GM18507 (cell line): ENCODE measurements at regions not wholly inside any gene's neighbourhood (a gene's known extent, or its start where the extent isn't known, plus 50 kb on each side); places are given as distances from the start of the nearest gene placed in this dataset.
"Not testable (repeated sequence)": the region's sequence is repeated elsewhere in the genome, so short reads cannot be mapped to it uniquely, and the experiment has no call there.

Source experiments
- DNase-seq: peaks from one replicate; pipeline ENCODE4 v3.0.0; 2011; ENCODE audit warnings: low read depth; ENCODE audit not compliant: insufficient read length; ENCODE audit errors: extremely low spot score
- FAIRE-seq: peaks from 2 replicates; lab custom pipeline; 2011; peaks lifted over from hg19 to GRCh38; lab: Jason Lieb, UNC

DNA sequence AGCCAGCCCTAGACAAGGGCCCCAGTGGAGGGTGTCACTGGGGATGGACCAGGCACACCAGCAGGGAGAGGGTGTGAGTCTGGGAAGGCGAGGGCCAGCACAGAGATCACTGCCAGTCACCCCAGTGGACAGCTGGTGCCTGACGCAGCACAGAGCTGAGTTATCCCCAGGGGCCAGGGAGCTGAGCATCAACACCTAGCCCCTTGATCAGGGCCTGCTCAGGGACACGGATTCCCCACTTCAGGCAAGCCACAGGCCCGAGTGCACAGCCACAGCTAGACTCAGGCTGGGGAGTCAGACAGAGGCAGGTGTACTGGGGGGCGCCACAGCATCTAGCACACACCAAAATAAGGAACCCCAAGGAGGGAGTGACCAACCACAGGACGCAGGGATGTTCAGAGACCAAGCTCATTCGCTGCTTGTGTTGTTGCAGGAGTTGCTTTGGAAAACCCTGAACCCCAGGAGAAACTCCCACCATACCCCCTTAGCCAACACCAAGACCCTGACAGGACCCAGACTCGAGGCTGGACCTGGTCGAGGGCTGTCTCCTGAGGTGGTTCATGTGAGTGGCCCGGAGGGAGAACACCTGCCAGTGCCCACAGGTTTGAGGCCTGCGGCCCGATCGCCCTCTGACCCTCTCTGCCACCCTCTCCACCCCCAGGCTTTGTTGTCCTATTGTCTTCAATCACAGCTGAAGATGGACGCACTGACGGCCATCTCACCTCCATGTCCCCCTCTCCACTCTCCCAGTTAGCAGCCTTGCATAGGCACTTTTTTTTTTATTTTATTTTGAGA lies 146.8 kb downstream of the TPRA1 start:
- no peak for FAIRE-seq

DNA sequence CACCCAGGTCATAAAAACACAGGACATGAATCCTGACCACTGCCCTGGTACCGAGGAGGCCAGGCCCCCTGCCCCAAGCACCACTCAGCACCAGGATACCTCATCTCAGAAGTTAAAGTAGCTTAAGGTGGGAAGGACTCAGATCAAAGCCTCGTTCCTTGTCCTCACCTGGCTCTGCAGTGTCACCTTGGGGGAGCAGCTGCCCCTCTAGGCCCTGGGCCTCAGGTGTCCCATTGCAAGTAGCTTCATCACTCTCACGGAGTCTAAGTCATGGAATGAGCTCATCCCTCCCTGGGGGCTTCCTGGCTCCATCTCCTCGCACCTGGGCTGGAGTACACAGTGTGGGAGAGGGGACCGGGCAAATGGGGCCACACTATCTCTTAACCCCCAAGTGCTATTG lies 148.0 kb downstream of the TPRA1 start:
- DNase-seq = no peak
- FAIRE-seq = no peak

More for the DNA sequence above, 146.8 kb downstream of the TPRA1 start:
- no peak for DNase-seq

DNA sequence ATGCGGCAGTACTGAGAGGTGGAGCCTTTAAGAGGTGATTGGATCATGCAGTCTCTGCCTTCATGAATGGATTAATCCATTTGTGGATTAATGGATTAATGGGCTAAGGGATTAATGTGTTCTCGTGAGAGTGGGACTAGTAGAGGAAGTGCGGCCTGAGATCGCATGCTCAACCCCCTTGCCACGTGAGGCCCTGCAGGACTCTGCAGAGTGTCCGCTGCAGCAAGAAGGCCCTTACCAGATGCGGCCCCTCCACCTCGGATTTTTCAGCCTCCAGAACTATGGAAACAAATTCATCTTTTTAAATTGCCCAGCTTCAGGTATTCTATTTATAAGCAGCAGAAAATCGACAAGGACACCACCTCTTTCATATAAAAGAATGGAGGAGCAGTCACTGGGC lies 148.8 kb downstream of the TPRA1 start:
- DNase-seq (no peak), FAIRE-seq (no peak)

DNA sequence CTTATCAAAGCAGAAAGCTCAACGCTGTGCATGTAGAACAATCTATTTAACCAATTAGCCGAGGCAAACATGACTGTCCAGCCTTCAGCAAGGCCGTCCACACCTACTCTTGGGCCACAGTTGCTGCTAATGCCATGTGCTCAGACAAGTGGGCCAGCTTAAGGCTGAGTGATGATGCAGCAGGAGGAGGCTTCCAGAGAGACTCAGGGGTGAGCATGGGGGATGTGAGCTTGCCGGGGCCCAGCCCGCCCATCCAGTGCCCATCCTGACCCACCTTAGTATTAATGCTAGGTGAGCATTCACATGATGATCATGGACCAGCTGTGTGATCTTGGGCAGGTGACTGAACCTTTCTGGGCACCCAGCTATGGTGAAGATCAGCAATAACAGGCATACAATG lies 150.1 kb downstream of the TPRA1 start:
- no peak for FAIRE-seq
- no peak for DNase-seq

DNA sequence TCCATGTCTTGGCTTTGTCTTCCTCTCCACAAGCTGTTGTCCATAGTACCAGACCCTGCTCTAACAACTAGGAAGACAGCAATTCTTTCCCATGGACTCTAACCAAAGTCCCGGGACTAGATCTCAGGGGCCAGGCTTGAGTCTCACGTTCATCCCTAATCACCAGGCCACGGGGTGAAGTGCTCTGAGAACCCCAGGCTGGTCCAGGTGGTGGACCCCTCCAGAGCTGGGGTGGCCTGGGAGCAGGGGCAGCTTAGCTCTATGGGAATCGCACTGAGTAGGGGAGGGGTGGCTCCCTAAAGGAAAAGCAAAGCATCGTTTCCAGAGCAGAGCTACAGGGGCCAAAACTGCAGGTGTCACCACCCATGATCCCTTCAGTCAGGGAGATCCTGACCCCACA lies 150.9 kb downstream of the TPRA1 start:
- DNase-seq = no peak
- no peak for FAIRE-seq

DNA sequence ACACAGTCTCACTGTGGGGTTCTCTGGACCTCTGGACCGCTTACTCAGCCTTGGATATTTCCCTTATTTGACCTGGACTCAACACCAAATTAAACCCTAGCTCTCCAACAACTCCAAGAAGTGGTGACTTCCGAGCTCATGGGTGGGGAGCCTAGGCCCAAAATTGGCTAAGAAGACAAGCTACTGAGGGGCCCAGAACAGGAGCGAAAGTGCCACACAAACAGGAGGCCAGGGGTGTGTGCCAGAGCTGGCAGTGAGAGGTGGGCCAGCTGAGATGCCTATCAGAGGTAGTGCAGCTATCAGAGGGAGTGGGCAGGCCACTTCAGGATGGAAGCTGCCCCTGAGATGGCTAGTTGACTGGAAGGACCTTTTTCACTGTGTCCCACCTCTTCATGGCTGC lies 151.1 kb upstream of the PRR20G start:
- DNase-seq = no peak

DNA sequence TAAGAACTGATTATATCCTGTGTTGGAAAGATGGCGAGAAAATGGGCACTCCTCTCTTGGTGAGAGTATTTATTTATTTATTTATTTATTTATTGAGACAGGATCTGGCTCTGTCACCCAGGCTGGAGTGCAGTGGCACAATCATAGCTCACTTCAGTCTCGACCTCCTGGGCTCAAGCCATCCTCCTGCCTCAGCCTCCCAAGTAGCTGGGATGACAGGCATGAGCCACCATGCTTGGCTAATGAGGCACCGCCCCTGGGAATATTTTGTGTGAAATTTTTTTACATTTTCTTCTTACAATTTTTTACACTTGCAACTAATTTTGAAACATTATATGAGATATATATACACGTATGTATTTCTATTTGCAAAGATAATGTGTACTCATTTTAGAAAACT lies 150.5 kb upstream of the PRR20G start:
- DNase-seq = no peak
- FAIRE-seq = no peak

More for the DNA sequence above, 151.1 kb upstream of the PRR20G start:
- FAIRE-seq = no peak

DNA sequence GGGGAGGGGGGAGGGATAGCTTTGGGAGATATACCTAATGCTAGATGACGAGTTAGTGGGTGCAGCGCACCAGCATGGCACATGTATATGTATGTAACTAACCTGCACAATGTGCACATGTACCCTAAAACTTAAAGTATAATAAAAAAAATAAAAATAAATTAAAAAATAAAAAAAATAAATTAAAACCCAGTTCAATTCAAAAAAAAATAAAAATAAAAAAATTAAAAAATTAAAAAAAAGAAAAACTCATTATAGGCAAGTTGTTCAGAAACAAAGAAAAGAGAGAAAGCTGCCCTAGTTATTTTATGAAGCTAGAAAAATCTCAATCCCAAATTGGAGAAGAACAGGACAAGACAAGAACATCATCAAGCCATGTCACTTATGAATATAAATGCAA lies 147.5 kb upstream of the PRR20G start:
- not testable (repeated sequence) for DNase-seq, FAIRE-seq

DNA sequence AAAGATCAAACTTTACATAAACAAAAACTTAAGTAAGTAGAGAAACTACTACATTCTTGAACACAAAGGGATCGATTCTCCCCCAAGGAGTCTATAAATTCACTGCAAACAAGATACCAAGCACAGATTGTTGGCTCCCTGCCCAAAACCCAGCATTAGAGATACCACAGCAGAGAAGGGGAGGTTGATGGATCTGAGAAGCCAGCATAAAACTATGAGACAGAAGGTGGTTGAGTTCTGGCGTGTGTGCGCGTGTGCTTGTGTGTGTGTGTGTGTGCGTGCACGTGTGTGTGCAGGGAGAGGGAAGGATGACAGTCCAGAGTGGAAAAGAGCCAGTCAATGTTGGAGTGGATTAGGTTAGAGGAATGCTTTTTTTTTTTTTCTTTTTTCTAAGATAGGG lies 143.2 kb upstream of the PRR20G start:
- FAIRE-seq = no peak
- no peak for DNase-seq

DNA sequence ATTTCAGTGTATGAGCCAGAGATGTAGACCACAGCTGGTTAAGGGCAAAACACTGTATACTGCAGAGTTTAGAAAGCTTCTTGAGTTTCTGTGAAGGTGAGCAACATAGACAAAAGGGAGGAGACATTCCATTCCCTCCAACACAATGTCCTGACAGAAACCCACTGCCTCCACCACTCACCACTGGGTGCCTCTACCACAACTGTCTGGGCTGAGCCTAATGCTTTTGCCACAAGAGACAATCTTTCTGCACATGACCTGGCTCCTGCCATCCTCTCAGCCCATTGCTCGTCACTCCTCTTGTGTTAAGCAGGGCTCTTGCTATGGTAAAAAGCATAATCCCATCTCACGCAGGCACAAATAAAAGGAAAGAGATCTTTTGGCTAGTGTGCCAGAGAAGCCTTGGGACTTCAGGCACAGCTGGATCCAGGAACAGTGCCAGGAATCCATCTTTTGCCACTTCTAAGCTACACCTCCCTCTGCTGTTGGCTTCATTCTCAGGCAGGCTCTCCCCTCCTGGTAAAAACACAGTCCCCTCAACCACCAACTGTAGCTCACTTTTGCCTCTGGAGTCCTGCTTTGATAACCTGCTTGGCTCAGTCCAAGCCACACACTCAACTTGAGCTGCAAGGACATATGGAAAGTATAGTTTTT lies 140.6 kb upstream of the PRR20G start:
- FAIRE-seq = no peak
- DNase-seq = no peak

DNA sequence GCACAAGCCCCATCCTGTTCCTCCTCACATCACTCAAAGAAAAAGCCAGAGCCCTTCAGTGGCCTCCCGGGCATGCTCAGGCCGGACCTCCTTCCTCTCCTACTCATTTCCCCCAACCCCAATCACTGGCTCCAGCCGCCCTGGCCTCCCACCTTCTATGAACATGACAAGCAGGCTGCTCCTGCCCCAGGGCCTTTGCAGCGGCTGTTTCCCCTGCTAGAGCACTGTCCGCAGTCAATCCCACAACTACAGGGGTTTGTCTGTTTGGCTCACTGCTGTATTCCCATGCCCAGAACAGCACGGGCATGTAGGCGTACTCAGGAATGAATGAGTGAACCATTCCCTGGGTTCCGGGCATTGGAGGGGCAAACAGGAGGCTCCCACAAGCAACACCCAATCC lies 139.8 kb upstream of the PRR20G start:
- FAIRE-seq = no peak
- DNase-seq = no peak

DNA sequence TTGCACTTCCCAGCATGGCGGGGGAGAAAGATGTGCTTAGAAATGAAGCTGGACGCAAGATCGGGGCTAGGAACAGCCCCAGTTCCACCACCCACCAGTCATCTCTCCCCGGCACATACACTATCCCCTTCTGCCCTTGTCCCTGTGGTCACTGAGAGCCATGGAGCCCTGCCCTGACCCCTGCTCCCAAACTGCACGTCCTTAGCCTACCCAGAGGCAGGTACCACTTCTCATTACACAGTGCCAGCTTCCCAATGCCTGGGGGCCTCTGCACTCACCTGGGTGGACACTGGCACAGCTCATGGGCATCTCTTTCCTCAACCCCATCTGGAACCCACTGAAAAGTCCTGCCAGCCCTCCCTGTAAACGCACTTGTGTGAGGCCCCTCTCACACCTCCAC lies 139.3 kb upstream of the PRR20G start:
- DNase-seq = no peak
- no peak for FAIRE-seq

DNA sequence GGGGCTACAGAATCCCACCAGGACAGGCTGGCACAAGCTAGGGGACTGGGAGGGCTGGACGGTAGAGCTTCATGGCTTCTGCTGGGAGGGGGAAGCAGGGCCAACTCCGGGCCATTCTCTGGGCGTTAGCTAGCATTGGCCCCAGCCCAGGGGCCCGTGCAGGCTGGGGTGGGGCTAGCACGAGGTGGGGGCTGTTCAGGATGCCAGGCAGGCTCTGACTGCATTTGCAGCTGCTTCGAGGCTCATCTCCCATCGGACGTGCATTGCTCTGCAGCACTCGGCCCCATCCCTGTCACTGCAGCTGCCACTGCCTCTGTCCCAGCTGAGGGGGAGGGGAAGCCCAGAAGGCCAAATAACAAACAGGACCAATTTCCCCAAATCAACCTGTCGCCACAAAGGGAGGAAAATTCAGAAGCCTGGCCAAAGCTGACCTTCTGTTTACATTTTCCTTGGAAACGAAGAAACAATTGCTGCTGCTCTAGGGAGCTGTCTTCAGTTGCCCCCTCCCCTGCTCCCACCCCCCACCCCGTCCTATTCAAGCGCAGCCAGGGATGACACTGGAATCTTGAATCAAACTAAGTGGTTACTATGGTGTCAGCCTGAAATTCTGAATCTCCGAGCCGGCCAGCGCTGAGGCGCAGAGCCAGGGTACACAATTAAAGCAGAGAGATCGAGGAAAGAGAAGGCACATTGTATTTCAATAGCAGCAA lies 138.8 kb upstream of the PRR20G start:
- no peak for FAIRE-seq
- no peak for DNase-seq

DNA sequence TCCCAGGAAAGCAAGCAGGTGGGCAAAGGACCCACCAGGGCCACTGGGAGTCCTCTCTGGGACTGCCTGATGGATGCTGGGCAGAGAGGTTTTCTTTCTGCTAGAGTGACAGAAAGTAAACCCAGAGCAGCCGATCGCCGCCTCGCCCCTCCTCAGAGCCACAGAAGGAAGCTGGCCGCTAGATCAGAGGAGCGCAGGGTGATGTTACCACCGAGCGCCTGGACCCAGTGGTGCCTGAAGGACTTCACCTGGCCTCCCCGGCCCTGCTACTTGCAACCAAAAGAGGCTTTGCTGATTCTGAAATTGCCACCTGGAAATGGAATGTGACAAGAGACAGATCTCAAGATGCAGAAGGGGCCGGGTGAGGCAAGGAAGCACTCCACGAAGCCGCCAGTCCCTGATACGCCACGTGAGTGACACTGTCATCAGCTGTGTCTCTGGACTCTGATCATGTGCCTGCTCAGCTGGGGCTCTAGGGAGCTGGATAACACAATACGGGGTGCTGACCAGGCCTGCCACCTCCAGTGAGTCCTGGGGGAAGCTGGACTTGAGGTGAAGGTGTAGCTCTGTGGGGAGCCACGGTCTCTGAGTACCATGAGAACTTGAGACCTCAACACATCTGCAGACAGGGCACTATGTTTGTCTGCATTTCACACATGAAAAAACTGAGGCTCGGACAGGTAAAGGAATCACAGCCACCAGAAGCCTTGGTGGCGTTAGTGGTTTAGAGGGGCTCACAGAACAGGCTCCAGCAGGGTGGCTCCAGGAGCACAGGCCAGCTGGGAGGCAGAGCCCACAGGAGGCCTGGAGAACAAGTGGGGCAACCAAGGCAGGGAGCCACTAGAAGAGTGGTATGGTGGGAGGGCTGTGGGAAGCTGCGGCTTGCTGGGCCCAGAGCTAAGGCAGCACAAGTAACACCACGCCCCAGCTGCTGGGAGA lies 137.9 kb upstream of the PRR20G start:
- no peak for FAIRE-seq
- no peak for DNase-seq

DNA sequence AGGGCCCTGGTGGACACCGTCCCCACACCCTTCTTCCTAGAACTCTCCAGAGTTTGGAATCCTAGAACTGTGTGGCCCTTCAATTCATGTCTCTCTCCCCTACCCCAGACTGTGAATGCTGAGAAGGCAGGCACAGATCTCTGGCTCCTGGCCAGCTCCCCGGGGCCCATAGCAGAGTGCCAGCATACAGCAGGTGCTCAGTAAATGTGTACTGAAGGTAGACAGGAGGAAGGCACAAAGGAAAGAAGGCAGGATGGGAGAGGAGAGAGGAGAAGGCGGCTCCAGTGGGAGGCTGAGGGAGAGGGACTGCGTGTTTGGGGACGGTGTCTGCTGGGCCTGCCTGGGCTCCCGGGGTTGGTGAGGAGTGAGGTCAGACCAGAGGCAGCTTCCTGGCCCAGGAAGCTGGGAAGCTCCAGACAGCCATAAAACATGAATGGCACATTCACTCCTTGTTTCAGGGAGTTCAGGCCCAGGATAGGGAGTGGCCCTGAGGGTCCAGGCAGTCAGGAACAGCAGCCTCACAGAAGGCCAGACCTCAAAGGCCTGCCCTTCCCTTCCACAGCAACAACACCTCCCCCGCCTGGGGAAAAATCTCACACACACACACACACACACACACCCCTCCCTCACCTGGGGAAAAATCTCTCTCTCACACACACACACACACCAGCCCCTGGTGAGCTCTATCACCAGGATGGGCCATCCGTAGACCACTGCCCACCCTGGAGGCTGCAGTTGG lies 137.1 kb upstream of the PRR20G start:
- FAIRE-seq = no peak
- no peak for DNase-seq

DNA sequence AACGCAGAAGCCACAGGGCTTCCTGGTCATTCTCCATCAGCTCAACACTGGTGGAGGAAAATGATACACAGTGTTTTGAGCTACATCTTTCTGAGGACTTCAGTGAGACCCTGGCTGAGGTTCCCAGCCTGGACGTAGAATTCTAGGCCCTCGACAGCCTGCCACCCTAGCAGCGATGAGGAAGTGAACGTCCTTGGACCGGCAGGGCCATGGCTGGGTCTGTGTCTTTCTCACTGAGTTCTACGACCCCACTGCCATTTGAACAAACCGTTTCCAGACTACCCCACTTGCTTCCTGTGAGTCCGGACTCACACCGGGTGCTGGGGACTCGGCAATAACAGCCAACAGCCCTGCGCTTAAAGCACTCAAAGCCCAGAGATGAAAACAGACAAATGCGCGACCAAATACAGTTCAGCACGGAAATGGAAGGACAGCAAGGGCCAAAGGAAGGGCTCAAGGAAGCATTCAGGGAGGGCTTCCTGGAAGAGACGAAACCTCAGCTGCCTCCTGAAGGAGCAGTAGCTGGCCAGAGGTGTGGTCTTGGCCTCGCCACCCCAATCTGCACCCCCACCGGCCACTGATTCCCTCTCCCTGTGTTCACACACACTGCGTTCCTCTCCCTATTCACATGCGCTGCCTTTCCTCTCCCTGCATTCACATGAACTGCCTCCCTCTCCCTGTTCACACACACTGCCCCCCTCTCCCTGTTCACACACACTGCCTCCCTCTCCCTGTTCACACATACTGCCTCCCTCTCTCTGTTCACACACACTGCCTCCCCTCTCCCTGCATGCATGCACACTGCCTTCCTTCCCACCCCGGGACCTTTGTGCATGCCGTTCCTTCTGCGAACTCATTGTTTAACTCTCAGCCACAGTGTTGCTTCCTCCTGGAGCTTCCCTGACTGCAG lies 136.3 kb upstream of the PRR20G start:
- FAIRE-seq = no peak

DNA sequence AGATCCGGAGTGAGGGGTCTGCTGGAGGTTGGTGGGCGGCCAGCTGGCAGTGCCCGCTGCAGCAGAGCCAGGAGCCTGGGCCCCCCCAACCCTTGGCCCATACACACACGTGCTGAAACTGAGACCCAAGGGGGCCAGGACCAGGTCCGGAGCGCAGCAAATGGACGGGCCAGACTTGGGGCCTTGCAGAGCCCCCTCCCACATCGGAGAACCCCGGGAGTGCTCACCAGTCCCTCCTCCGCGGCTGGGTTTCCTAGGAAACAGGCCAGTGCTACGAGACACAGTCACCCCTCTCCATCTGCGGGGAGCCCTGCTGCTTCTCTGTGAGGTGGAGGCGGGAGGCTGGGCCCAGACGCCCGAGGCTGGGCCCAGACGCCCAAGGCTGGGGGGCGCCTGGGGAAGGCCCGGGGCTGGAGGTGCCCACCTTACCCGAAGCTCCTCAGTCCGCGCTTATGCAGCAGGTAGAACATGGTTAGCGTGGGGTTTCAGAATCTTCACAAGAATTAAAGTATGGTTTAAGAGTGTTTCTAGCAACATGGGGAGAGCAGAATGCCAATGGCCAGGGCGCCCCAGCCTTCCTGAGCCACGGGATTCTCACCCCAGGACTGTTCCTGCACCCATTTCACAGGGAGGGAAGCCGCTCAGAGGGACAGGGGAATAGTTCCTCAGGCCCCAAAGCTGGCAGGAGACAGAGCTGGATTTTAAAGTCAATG lies 135.0 kb upstream of the PRR20G start:
- FAIRE-seq (no peak), DNase-seq (no peak)

More for the DNA sequence above, 136.3 kb upstream of the PRR20G start:
- DNase-seq = no peak
